NCI-H460 (cell line): ENCODE measurements at regions not wholly inside any gene's neighbourhood (a gene's known extent, or its start where the extent isn't known, plus 50 kb on each side); places are given as distances from the start of the nearest gene placed in this dataset.

Experiments used
- DNase-seq: peaks from one replicate; pipeline ENCODE4 v3.0.0-alpha.2; 2016; ENCODE audit warnings: low read depth; ENCODE audit errors: extremely low read depth

DNA sequence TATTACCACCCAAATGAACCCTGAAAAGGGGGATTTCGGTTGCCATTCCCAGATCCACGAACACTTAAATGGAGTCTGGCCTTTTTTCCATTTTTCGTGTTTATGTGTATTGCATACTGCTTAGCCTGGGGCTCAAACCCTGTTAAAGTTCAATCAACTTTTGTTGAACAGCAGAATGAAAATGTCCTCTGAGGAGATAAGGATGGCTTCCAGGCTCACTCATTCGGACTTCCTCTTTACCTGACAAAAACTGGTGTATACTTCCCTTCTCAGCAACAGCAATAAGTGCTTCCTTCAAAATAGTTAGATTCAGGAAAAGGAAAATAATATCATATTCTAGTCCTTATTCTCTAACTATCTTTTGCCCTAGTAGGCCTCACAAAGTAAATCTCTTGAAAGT lies 61.1 kb upstream of the ARID5B start:
- DNase-seq, result no peak

DNA sequence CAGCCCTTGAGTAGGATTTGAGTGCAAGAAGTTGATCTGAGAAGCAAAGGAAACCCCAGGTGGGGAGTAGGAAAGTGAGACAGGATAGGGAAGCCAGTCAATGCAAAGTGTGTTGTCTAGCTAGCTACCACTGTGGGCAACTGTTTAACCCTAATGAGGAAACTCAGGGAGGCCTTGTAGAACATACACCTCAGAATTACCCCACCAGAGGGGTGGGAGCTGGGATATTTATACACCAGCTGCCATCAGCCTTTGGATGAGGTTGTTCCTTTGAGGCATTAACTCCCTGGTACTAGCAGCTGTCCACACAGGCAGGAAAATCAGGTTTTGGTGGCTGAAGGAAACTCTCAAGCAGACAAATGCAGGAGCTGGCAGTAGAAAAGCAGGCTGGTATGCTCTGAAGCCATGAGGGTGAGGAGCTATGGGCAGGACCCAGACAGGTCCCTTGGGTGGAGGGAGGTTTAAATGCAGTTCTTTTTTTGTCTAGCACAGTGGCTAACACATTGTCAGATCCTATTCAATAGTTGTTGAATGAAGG lies 60.1 kb upstream of the ARID5B start:
- no peak for DNase-seq

DNA sequence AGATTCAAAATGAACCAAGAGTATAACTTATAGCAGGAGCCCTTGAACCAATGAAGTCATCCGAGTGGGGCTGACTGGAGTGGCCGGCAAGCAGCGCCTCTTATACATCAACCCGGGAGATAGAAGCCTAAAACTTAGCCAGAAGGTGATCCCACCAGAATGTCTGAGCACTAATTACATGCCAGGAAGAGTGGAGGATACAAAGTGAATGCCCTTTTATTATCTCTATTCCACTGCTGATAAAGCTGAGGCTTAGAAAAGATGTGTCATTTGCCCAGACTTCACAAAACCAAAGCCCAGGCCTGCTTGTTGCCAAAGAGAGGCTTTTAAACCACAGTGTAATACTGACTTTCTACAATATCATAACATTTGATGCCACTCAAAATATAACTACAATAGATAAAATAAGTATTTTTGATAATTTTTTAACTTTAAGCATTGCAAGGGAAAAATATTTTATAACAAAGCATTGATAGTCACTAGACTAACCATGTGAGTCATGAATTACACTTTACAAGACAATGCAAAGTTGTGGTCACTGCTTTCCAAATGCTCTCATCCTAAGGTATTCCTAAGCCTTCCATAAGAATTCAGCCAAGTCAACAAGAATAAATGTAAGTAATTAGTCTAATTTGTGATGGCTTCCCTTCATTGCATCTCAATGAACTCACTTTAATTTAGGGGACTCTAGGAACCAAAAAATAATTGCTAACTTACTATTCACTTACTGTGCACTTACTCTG lies 58.6 kb upstream of the ARID5B start:
- no peak for DNase-seq

DNA sequence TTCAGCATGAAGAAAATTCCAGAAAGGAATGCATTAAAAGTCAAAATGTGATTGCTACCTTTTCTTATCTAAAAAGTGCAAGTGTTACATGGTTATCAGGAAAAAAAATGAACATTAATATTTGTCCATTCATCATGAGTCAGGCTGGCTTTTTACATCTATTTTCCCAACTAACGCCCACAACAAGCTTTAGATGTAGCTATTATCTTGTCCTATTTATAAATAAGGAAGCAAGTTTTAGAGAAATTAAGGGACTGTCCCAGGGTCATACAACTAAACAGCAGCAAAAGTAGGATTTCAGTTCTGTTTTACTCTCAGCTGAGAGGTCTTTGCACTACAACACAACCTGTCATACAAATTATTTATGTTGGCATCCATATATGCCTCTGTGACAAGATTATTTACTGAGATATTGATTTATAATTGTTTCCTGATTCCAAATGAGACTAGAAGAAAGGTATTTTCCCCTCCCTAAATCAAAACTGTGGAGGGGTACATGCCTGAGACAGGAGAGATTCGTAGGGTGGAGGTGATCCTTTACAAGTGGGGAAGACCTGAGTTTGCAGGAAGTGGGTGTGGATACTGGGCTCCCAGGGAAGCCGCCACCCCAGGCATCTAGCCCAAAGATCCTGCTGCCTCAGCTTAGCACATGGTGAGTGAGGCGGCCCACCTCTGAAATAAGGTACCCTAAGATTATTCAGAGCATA lies 57.2 kb upstream of the ARID5B start:
- no peak for DNase-seq

DNA sequence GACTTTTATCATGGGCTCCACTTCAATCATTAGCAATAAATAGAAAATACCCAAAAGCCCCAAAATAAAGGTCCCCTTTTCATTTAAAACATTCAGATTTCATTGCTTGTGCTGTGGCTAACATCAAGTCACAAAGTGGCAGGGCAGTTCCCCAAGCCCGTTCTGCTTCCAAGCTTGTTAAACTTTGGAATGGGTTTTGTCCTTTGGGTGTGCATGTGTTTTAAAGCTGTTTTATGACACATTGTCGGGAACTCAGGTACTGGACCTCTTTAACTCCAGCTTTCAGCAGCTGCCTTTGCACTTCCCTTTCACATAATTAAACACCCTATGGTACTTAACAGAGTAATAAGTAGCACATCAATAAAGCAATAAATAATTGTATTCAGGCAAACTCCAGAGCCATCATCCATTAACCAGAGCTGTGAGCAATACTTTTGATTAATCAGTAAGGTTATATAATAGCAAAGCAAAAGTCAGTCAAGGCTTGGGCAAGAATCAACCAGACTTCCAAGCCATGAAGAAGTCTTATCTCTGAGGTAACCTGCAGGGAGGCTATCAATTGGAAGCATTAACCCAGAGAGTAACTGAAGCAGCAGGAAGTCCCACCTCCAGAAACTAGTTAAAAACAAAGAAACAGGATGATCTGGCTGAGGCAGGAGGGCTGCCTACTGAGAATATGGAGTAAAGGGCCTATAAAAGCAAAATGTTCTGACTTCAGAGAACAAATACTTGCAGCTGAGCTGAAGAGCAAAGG lies 56.1 kb upstream of the ARID5B start:
- DNase-seq, result no peak

DNA sequence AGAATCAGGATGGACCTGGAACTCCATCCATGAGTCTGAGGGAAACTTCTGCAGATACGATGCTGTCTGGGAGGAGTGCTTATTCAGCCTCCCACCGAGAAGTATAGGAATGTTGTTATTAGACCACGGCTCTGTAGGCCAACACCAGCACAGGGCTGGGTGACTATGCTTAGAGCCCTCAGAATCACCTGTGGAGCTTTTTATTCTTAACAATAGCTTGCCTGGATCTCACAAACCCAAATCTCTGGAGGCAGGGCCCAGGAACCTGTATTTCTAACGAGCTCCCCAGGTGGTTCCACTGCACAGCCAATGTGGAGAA lies 55.6 kb upstream of the ARID5B start:
- DNase-seq, result no peak

DNA sequence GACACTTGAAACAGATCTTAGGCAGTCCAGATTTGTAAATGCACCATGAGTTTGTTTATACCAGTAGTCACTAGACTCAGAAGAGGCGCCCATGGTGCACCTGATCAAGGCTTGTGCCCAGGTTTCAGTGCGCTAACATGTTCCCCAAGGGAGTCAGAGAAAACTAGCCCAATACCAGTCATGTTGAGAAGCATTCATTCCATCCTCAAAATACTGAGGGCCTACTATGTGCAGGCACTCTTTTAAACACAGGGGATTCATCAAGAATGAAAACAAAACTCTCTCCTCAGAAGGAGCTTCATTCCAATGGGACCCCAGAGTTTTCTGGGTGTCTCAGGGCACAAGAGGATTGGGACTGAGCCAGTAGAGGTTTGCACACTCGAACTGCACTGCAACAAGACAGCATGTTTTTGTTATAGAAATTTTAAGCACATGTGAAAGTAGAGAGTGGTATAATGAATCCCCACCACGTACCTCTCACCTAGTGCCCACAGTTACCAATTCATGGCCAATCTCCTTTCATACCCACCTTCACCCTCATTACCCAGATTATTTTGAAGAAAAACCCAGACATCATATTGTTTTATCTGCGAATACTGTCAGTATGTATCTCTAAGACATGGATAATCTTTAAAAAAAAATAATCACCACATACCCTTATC lies 55.0 kb upstream of the ARID5B start:
- DNase-seq, result no peak

DNA sequence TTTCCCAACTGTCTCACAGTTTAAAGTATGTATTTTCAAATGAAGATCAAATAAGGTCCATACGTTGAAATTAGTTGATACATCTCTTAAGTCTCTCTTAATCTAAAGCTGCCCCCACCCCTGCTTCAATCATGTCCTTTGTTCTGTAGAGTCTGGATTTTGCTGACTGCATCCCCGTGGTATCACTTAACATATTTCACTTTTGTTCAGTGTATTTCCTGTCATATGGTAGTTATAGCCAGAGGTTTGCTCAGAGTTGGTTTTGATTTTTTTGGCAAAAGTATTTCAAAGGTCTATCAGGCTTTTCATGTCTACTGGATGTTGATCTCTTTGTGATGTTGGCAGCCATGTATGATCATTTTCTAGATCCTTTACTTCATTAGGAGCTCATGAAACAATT lies 54.4 kb upstream of the ARID5B start:
- no peak for DNase-seq

DNA sequence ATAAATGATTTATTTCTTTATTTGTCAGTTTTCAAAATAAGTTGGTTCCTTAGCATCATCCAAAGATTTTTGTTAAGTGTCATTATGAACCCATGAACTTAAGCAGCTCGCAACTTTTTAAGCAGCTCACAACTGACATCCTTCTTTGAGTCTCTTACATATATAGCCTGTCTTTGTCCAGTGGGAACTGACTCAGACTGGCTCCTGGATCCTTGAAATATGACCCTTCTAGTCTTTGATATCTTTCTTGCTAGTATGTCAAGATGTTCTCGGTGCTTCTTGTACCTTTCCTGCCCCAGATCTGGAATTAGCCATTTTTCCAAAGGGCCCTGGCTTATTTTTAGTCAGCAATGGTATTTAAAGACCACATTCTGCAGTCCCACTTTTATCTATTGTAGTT lies 53.9 kb upstream of the ARID5B start:
- no peak for DNase-seq

DNA sequence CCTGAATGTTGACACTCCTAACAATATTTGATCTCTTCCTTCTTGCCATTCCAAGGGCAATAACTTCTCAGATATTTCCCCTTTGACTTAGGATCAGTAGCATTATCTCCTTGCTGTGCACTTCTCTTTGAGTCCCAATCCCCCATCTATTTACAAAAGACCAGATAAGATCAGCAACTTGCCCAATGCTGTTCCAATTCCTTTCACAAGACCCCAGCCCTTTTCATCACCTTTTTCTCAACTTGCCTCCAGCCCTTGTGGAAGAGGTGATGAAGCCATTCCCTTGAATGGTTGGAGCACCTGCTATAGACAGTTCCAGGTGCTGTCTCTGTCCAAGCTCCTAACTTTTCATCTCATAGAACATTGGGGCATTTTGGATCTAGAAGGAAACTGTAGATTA lies 51.1 kb upstream of the ARID5B start:
- DNase-seq, result no peak
